Liver (tissue), 7 donors: ENCODE measurements at regions not wholly inside any gene's neighbourhood (a gene's known extent, or its start where the extent isn't known, plus 50 kb on each side); places are given as distances from the start of the nearest gene placed in this dataset.

Experiments
- DNase-seq: peaks from one replicate; pipeline ENCODE4 v3.0.0-alpha.2; 2017; ENCODE audit warnings: low spot score
- H3K27ac ChIP-seq, 2 donors: one replicate each; pipeline ENCODE4 v1.7.0; 2013; ENCODE audit warnings: inconsistent platforms in 2 of 2, low read length in 2 of 2, control low read depth in 1 of 2, low read depth in 1 of 2, mild to moderate bottlenecking in 1 of 2
- H3K27me3 ChIP-seq, 4 donors: one replicate each; pipeline versions ENCODE4 v1.6.1 to v1.7.0; 2013; ENCODE audit warnings: low read length in 3 of 4, inconsistent platforms in 1 of 4, mild to moderate bottlenecking in 1 of 4, moderate library complexity in 1 of 4; ENCODE audit not compliant: control insufficient read depth in 4 of 4, insufficient read depth in 4 of 4
- H3K36me3 ChIP-seq, 4 donors: one replicate each; pipeline versions ENCODE4 v1.6.1 to v1.7.0; 2013; ENCODE audit warnings: low read length in 3 of 4, mild to moderate bottlenecking in 3 of 4, low read depth in 1 of 4, moderate library complexity in 1 of 4; ENCODE audit not compliant: control insufficient read depth in 4 of 4, insufficient read depth in 3 of 4
- H3K4me1 ChIP-seq, 4 donors: one replicate each; pipeline versions ENCODE4 v1.6.1 to v1.7.0; 2013; ENCODE audit warnings: low read length in 3 of 4, mild to moderate bottlenecking in 3 of 4, moderate library complexity in 1 of 4; ENCODE audit not compliant: control insufficient read depth in 4 of 4, insufficient read depth in 4 of 4
- H3K4me3 ChIP-seq, 3 donors: one replicate each; pipeline versions ENCODE4 v1.6.1 to v1.7.0; 2013; ENCODE audit warnings: low read length in 3 of 3, control low read depth in 1 of 3, low read depth in 1 of 3, mild to moderate bottlenecking in 1 of 3
- H3K9ac ChIP-seq, 2 donors: one replicate each; pipeline ENCODE4 v1.7.0; 2013; ENCODE audit warnings: low read length in 2 of 2, mild to moderate bottlenecking in 2 of 2, moderate library complexity in 2 of 2, control low read depth in 1 of 2, low read depth in 1 of 2
- H3K9me3 ChIP-seq, 4 donors: one replicate each; pipeline versions ENCODE4 v1.6.1 to v1.7.0; 2013; ENCODE audit warnings: low read length in 3 of 4; ENCODE audit not compliant: control insufficient read depth in 4 of 4
- EGR1 ChIP-seq, 2 donors: IDR thresholded peaks; 2 replicates each; pipeline ENCODE4 v1.6.1; 2016 to 2018; ENCODE audit warnings: antibody characterized with exemption in 2 of 2, low read depth in 2 of 2
- FOXA1 ChIP-seq: IDR thresholded peaks from 2 replicates; pipeline ENCODE4 v1.6.1; 2016; ENCODE audit warnings: antibody characterized with exemption
- FOXA2 ChIP-seq: IDR thresholded peaks from 2 replicates; pipeline ENCODE4 v1.6.1; 2016; ENCODE audit warnings: antibody characterized with exemption
- GABPA ChIP-seq, 2 donors: IDR thresholded peaks in 1 of 2; conservative IDR thresholded peaks in 1 of 2; 2 replicates each; pipeline ENCODE4 v1.6.1; 2016; ENCODE audit warnings: antibody characterized with exemption in 2 of 2, mild to moderate bottlenecking in 1 of 2, moderate library complexity in 1 of 2
- HNF4A ChIP-seq, 2 donors: conservative IDR thresholded peaks; 2 replicates each; pipeline ENCODE4 v1.6.1; 2016; ENCODE audit warnings: antibody characterized with exemption in 2 of 2, mild to moderate bottlenecking in 2 of 2
- HNF4G ChIP-seq: IDR thresholded peaks from 2 replicates; pipeline ENCODE4 v1.6.1; 2016; ENCODE audit warnings: antibody characterized with exemption
- JUND ChIP-seq, 2 donors: IDR thresholded peaks; 2 replicates each; pipeline ENCODE4 v1.6.1; 2016; ENCODE audit warnings: antibody characterized with exemption in 2 of 2
- MAX ChIP-seq: IDR thresholded peaks from 2 replicates; pipeline ENCODE4 v1.6.1; 2016; ENCODE audit warnings: antibody characterized with exemption
- NR2F2 ChIP-seq: IDR thresholded peaks from 2 replicates; pipeline ENCODE4 v1.6.1; 2016; ENCODE audit warnings: antibody characterized with exemption
- RAD21 ChIP-seq, 2 donors: IDR thresholded peaks; 2 replicates each; pipeline ENCODE4 v1.6.1; 2016; ENCODE audit warnings: antibody characterized with exemption in 2 of 2, mild to moderate bottlenecking in 2 of 2
- RXRA ChIP-seq, 2 donors: IDR thresholded peaks; 2 replicates each; pipeline ENCODE4 v1.6.1; 2017 to 2018; ENCODE audit warnings: antibody characterized with exemption in 2 of 2, mild to moderate bottlenecking in 1 of 2
- SP1 ChIP-seq: IDR thresholded peaks from 2 replicates; pipeline ENCODE4 v1.6.1; 2018; ENCODE audit warnings: antibody characterized with exemption, mild to moderate bottlenecking
- TAF1 ChIP-seq: conservative IDR thresholded peaks from 2 replicates; pipeline ENCODE4 v1.6.1; 2016; ENCODE audit warnings: antibody characterized with exemption, mild to moderate bottlenecking
- YY1 ChIP-seq: IDR thresholded peaks from 2 replicates; pipeline ENCODE4 v1.6.1; 2016; ENCODE audit warnings: antibody characterized with exemption, mild to moderate bottlenecking
- ZBTB33 ChIP-seq: IDR thresholded peaks from 2 replicates; pipeline ENCODE4 v1.6.1; 2016; ENCODE audit warnings: antibody characterized with exemption
- WGBS: extraction: QIAGEN DNeasy Blood & Tissue Kit; methylation state at CpG from one replicate; pipeline ENCODE4 v1.1.7; 2013; 5-methylcytosine and 5-hydroxymethylcytosine counted together
- TF ChIP-seq, protein P1 (sequence below): IDR thresholded peaks from 2 replicates; pipeline ENCODE4 v1.6.1; 2016; ENCODE audit warnings: antibody characterized with exemption, mild to moderate bottlenecking
- TF ChIP-seq, protein P2 (sequence below): IDR thresholded peaks from 2 replicates; pipeline ENCODE4 v1.6.1; 2016; ENCODE audit warnings: antibody characterized with exemption
- donor health status: healthy.
- donor health status: healthy.
- donor health status: healthy.
- donor health status: healthy.

DNA sequence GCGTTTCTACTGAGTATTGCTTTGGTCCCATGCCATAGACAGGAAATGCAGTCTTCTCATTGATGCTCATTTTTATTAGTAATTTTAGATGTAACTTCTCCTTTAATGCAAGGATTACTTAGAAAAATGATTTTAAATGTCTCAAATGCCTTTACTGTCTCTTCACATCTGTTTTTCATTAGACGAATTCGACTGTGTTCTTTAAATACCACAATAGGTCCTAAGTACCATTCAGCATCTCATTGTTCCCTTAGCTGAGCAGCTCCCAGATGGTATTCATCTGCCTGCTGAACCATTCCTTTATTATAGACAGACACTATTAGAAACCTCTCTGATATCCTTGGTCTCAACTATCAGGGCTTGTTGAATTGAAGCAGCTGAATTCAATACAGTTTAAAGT, 113.6 kb downstream of the LSMEM1 start:
- WGBS: 78% methylated on average over 3 of the region's 3 CpGs
- no peaks in the 10 kb centered on the region for H3K36me3 ChIP-seq
- no peak overlapping the region for H3K9ac ChIP-seq
- no peak for TF ChIP-seq HNF4G
- TF ChIP-seq TAF1: no peak
- no peak for TF ChIP-seq ZBTB33
- no peak for TF ChIP-seq NR2F2
- no peak for TF ChIP-seq RXRA (IDR thresholded peaks at IDR 0.05)
- no peak for TF ChIP-seq RAD21 (IDR thresholded peaks at IDR 0.05)
- no peak for TF ChIP-seq YY1
- TF ChIP-seq MAX: no peak
- TF ChIP-seq JUND (IDR thresholded peaks at IDR 0.05): no peak
- no peak for TF ChIP-seq FOXA2
- no peak for TF ChIP-seq HNF4A (conservative IDR thresholded peaks at IDR 0.05)
- TF ChIP-seq FOXA1: no peak
- TF ChIP-seq, protein P1, sequence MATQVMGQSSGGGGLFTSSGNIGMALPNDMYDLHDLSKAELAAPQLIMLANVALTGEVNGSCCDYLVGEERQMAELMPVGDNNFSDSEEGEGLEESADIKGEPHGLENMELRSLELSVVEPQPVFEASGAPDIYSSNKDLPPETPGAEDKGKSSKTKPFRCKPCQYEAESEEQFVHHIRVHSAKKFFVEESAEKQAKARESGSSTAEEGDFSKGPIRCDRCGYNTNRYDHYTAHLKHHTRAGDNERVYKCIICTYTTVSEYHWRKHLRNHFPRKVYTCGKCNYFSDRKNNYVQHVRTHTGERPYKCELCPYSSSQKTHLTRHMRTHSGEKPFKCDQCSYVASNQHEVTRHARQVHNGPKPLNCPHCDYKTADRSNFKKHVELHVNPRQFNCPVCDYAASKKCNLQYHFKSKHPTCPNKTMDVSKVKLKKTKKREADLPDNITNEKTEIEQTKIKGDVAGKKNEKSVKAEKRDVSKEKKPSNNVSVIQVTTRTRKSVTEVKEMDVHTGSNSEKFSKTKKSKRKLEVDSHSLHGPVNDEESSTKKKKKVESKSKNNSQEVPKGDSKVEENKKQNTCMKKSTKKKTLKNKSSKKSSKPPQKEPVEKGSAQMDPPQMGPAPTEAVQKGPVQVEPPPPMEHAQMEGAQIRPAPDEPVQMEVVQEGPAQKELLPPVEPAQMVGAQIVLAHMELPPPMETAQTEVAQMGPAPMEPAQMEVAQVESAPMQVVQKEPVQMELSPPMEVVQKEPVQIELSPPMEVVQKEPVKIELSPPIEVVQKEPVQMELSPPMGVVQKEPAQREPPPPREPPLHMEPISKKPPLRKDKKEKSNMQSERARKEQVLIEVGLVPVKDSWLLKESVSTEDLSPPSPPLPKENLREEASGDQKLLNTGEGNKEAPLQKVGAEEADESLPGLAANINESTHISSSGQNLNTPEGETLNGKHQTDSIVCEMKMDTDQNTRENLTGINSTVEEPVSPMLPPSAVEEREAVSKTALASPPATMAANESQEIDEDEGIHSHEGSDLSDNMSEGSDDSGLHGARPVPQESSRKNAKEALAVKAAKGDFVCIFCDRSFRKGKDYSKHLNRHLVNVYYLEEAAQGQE: no peak
- no peak for DNase-seq
- no peaks in the 10 kb centered on the region for H3K9me3 ChIP-seq
- H3K4me1 ChIP-seq: no peaks in the 10 kb centered on the region
- peaks cover 0 to 4% (median 0%) of the 10 kb centered on the region in 4 donors for H3K27me3 ChIP-seq
- no peak overlapping the region for H3K27ac ChIP-seq
- H3K4me3 ChIP-seq: no peak overlapping the region

DNA sequence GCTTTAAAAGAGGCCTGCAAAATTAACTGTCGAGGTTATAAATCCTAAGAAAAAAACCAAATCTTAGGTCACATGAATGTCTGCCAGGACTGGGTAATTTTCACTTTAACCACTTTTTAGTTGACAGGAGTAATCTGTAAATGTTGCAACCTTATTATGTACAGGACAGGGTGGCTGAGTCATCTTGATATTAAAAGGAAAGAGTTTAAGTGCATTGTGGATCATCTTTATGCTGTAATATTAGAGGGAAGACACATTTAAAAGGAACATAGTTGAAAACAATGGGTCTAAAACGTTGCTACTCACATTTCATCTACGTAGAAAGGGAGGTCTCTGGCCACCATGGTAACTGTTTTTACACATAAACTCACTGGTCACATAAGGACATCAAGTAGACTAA, 115.5 kb downstream of the LSMEM1 start:
- 52% methylated on average over 3 of the region's 3 CpGs for WGBS
- DNase-seq: no peak
- no peaks in the 10 kb centered on the region for H3K4me1 ChIP-seq
- no peaks in the 10 kb centered on the region for H3K9me3 ChIP-seq
- H3K27me3 ChIP-seq: peaks cover 0 to 4% (median 0%) of the 10 kb centered on the region in 4 donors
- H3K36me3 ChIP-seq: no peaks in the 10 kb centered on the region
- H3K9ac ChIP-seq: no peak overlapping the region
- no peak overlapping the region for H3K4me3 ChIP-seq
- TF ChIP-seq TAF1 (no peak), FOXA2 (no peak), MAX (no peak), HNF4G (no peak), GABPA (IDR thresholded peaks at IDR 0.05 in 1 of 2, conservative IDR thresholded peaks at IDR 0.05 in 1 of 2) (no peak), FOXA1 (no peak), RXRA (IDR thresholded peaks at IDR 0.05) (no peak), ZBTB33 (no peak), EGR1 (IDR thresholded peaks at IDR 0.05; ENCODE audit: low read depth in 2 of 2) (no peak), SP1 (no peak), RAD21 (IDR thresholded peaks at IDR 0.05) (no peak), JUND (IDR thresholded peaks at IDR 0.05) (no peak), YY1 (no peak)
- TF ChIP-seq, protein P2, sequence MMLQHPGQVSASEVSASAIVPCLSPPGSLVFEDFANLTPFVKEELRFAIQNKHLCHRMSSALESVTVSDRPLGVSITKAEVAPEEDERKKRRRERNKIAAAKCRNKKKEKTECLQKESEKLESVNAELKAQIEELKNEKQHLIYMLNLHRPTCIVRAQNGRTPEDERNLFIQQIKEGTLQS: no peak
- TF ChIP-seq, protein P1: no peak
- no peak overlapping the region for H3K27ac ChIP-seq
